GM21447 (cell line): ENCODE measurements at regions not wholly inside any gene's neighbourhood (a gene's known extent, or its start where the extent isn't known, plus 50 kb on each side); places are given as distances from the start of the nearest gene placed in this dataset.

ENCODE experiments used
- ATAC-seq: cut with Tn5 transposase; IDR thresholded peaks from one replicate; pipeline ENCODE4 v1.9.1; 2021; ENCODE audit not compliant: unreplicated experiment

DNA sequence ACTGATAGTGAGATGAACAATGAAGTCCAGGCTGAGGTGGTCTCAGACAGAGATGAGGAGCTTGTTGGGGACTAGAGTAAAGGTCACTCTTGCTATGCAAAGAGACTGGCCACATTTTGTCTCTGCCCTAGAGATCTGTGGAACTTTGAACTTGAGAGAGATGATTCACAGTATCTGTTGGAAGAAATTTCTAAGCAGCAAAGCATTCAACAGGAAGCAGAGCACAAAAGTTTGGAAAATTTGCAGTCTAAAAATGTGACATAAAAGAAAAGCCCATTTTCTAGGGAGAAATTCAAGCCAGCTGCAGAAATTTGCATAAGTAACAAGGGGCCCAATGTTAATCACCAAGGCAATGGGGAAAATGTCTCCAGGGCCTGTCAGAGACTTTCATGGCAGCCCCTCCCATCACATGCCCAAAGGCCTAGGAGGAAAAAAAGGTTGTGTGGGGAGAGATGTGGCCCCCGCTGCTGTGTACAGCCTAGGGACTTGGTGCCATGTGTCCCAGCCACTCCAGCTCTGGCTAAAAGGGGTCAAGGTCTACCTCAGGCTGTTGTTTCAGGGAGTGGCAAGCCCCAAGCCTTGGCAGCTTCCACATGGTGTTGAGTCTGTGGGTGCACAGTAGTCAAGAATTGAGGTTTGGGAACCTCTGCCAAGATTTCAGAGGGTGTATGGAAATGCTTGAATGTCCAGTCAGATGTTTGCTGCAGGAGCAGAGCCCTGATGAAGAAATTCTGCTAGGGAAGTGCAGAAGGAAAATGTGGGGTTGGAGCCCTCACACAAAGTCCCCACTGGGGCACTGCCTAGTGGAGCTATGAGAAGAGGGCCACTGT, 262.8 kb downstream of the DKK2 start:
- ATAC-seq = no peak

DNA sequence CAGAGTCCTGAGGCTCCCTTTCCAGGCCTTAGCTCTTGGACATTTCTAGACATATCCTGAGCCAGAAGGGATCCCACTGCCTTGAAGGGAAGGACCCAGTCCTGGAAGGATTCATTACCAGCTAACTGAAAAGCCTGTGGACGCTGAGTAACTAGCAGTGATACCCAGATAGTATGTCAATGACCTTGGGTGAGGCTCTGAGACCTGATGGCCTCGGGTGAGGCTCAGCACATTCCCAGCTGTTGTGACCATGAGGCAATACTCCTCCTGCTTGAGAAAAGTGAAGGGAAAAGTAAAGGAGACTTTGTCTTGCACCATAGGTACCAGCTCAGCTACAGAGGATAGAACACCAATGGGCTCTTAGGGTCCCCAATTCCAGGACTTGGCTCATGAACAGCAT, 268.1 kb downstream of the DKK2 start:
- ATAC-seq = no peak

DNA sequence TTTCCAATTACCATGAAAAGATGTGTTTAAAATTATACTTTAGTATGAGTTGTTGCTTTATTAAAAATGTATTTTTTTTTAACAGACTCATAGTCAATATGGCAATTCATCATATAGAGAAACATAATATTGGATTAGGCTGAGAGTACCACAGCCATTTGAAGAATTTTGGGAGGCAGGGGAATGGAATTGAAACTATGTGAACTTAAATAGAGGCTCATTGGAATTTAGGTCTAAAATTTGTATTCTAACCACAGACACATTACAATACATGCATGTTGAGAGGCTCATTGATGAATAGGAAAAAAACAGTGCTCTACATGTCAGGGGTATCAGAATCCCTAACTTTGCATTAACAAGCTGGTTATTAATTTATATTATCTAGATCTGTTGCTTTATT, 269.6 kb downstream of the DKK2 start:
- ATAC-seq = no peak

DNA sequence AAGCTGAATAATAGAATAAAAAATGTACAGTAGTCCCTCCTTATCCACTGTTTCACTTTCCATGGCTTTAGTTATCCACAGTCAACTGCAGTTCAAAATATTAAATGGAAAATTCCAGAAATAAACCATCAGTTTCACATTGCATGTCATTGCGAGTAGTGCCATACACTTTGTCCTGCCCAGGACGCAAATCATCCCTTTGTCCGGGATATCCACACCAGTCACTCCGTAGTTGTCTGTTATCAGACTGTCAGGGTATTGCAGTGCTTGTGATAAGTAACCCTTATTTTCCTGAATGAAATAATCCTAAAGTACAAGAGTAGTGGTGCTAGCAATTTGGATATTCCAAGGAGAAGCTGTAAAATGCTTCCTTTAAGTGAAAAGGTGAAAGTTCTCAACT, 271.3 kb downstream of the DKK2 start:
- no peak for ATAC-seq

DNA sequence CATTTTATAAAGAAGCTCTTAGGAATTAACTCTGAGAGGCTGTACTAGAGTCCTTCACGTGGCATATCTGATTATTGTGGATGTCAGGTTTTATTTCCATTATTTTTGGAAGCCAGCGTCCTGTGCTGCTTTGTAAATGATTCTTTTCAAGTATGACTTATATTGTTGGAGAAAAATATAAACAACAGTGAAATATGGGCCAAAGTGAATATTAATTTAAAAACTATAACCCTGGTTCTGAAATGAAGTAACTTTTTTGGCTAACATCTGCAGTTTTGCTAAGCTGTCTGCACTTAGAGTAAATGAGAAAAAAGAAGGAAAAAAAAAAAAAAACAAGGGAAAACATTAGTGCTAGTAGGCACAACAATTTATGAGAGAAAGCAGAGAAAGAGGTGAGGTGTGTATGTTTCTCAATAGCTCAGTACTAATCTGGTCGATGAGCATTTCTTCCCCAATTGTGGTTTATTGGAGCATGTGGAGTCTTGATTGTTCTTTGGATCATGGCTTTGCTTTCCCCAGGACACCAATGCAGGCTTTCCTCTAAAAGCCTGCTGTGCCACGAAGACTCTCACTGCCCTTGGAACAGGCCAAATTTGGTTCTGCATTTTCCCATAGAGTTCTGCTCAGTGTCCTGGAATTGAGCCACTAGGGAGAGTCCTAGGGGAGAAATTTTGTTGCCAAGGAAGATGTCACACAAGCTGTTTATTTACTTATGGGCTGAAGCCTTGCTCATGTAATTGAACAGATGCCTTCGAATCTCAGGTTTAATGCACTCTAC, 273.3 kb downstream of the DKK2 start:
- ATAC-seq = no peak

DNA sequence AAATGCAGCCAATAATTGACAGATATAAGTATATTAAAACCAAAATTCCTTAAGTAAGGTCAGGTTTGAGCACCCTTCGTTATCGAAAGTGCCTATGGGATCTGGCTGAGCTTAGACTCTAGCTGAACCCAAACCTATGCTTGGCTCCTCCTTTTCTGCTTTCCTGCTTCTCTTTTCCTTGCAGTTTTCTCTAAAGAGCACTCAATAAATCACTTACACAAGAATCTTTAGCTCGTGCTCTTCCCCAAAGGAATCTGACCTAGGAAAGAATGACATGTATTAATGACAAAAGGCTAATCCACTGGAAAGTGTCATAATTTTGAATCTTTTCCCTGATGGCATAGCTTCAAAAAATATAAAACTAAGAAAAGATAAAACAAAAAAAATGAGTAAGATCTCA, 282.7 kb downstream of the DKK2 start:
- ATAC-seq = no peak

DNA sequence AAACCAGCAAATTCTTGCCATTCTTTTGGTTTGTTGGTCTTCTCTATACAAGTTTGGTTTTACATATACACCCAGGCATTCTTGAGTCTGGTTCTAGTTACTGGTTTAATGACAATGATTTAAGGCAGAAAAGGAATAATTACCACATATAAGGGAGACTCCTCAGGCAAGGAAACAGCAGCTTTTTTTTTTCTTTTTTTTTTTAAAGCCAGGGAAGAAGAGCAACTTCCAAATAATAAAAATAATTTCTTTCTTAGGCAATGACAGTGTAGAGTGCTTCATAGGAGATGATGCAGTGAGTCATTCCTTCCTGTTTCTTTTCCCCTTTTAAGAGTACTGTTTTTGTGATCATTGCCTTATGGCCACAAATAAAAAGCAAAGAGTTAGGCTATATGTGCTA, 289.7 kb downstream of the DKK2 start:
- no peak for ATAC-seq

DNA sequence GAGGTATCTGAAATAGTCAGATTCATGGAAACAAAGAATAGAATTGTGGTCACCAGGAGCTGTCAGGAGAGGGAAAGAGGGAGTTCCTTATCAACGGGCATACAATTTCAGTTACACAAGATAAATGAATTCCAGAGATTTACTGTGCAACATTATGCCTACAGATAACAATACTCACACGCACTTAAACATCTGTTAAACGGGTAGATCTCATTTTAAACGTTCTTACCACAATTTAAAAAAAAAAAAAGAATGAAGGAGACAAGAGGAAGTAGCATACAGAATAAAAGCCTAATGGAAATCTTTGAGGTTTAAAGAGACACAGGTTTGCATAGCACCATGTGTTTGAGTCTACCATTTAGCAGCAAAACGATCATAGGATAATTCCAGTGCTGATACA, 298.0 kb downstream of the DKK2 start:
- no peak for ATAC-seq

DNA sequence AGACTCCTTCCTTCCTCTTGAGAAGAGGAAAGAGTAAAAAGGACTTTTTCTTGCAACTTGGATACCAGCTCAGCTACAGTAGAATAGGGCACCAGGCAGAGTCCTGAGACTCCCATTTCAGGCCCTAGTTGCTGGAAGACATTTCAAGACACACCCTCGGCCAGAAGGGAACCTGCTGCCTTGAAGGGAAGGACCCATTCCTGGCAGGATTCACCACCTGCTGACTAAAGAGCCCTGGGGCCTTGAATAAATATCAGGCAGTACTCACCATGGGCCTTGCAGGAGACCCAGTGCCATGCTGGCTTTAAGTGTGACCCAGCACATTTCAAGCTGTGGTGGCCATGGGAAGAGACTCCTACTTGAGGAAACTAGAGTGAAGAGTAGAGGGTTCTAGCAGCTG, 317.6 kb downstream of the DKK2 start:
- no peak for ATAC-seq

DNA sequence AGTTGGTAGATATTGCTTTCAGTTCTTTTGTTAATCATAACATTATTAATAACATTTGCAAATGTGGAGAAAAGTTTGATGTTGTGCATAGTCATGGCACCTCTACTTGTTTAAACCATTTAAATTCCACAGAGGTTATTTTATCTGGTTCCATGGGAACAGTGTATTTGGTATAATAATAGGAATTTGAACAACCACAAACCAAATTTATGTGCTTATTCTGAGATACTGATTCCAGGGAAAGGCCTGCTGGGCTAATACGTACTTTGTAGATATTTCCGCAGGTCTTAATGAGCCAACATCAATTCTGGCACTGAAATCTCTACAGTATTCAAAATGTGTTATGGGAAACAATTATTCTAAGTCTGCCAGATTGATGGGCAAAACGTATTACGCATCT, 319.0 kb downstream of the DKK2 start:
- ATAC-seq = no peak

DNA sequence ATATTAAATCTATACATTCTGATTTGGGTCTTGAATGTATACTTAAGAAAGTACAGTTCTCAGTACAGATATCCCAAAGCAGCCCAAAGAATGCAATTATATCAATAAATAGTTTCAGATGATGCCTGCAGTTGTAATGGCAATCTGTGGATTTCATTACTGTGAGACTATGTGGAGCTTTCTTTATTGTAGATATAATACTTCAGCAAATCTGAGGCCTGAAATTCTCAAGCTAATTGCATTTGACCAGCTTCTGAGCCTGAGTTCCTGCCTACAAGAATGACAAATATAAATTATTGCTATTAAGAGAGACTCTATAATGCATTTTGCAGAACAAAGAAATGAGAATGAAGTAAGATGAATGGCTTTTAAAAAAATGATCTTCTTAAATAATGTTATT, 320.3 kb downstream of the DKK2 start:
- ATAC-seq = no peak

DNA sequence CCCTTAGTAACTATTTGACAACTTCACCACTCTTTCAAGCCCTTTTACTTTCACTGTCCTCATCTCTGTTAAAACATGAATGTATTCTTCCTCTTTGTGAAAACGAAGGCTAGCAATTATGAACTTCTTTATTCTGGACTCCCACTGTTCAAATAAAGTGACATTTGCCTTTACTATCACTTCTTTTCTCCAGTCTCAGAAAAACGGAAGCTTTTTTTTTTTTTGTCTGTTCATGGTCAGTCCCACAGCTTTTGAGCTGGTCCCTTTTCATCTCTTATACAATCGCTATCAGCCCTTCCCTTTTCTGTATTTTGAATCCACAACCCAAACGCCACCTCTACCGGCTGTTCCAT, 327.7 kb downstream of the DKK2 start:
- ATAC-seq = no peak

DNA sequence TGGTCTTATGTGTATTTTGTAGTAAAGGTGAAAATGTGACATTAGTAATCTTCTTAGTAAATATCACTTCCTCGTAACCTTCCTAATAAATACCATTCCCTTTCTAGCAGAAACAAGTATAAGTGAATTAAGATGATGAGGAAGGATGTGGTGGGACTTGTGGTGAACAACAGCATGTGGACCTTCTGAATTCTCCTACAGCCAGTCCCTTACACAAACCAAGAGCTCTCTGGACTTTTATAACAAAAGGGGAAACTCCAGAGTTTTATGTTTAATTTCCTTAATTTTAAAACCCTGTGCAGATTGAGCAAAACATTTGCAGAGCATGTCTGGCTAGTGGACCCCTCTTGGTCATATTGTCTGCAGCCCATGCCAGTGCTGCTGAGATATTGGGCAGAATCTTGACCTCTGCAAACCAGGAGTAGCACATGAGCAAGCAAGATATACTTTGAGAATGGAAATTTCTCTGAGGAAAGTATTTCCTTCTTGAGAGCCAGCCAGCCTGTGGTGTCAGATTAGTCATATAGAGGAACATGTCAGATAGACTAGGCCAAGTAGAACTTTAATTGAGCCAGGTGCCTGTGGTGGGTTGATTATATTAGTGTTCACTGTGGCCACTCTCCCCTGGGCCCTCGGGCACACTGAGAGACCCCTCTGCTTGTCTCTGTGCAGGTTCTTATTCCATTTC, 328.2 kb downstream of the DKK2 start:
- ATAC-seq = no peak

DNA sequence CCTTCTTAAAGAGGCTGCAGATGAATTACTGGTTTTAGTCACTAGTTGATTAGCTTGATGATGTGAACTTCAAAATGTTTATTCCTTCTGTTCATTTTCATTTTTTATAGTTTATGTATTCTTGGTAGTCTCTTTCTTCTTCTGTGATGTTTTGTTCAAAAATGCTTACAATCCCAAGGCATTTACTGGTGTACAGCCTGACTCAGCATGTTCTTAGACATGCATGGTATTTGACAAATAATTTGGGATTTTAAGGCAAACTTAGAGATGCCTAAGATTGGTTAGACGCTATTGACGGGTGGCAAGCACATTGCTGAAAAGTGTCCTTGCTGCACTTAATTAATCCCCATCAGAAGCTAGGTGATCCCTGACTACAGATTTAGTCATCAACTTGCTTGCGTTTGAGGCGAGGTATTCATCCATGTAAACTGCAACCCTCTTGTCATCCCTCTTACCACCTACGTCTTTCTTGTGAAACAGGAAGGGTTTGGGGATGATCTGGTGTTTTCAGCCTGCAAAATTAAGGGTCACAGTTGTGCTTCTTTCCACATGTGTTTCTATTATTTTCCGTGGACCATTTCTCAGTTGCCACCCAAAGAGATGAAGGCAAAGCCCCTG, 331.8 kb downstream of the DKK2 start:
- ATAC-seq = no peak

DNA sequence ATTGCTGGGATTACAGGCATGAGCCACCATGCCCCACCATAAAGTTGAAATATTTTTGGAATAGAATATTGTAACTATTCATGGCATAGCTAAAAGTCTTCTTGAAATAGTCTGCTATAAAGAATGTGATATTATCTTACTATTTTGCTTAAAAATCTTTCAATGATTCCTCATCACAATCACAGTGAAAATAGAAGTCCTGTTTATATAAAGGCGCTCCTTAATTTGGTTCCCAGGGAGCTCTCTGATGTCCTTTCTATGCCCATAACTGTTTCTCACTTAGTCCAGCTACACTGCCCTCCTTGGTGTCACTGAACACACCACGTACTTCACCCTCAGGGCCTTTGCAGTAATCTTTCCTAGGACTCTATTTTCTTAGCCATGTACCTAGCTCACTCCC, 331.7 kb upstream of the GIMD1 start:
- ATAC-seq = no peak

DNA sequence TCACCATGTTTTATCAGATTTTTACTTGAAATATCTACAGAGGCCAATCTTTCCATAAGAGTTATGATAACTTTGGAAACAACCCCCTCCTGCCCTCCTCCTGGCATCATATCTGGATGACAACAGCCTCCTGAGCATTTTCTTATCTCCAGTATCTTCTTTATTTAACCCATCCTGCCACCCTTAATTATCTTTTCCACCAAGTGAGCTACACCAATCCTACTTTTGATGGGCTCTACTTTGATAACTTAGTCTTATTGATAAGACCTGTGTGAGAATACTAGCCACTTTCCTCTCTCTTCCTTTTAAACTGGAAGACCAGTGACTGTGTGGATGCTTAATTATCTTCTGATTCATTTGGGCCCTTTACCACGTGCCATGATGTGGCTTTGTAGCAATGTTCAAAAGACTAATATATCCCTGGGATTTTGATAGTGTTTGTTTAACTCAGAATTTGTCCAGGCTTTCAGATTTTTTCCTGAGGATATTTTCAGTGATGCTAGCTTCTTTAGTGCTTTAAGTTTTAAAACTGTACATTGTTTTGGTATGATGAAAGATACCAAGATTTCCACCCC, 330.1 kb upstream of the GIMD1 start:
- no peak for ATAC-seq

DNA sequence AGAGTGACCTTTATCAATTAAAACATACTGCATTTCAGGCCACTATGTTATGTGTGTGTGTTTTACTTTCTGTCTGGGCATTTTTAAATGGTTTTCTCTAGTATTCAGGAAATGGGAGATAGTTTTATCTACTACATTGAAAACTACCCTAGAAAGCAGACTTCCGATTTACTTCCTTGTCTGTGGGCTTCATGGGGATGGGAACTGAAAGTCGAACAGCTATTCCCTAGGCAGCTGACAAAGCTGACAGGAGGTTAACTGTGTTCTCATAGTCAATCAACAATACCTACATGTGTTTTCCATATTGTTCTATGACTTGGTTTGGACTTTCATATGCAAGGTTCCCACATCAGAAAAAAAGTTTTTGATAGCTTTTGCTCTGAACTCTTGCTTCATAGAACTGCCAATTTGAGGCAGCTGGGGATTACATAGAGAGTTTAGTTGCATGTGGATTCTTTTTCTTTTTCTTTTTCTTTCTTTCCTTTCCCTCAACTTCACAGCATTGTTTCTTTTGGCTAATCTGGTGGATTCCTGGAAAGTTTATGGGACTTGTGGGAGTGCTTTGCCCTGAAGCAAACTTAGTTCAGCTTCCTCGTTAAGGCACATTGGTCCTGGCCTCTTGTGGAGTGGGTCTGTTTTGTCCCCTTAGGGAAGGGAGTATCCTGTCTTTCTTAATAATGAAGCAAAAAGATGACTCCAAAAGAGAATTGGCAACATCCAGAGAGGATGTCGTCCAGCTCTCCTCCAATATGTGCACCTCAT, 327.1 kb upstream of the GIMD1 start:
- ATAC-seq = no peak

DNA sequence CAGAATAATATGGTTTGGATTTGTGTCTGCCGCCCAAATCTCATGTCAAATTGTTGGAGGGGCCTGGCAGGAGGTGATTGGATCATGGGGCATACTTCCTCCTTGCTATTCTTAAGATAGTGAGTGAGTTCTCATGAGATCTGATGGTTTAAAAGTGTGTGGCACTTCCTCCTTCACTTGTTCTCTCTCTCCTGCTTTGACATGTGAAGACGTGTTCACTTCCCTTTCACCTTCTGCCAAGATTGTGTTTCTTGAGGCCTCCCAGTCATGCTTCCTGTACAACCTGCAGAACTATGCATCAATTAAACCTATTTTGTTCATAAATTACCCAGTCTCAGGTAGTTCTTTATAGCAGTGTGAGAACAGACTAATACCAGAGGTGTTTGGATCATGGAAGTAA, 325.7 kb upstream of the GIMD1 start:
- ATAC-seq = no peak

DNA sequence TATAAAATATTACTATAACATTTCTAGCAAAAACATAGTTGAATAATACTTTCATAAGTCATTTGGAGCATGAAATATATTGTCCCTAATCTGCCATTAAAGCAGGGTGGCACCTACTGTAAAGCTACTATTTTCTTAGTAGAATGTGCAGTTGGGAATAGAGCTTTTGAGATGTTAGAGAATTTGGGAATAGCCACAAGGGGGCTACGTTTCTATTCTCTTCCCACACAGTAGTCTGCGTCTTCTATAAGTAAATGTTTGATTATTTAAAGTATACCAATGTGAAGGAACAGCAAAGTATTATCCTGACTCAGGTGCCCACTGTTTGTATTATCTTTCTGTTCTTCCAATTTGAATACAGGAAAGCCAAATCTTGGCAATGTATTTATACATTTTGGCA, 323.2 kb upstream of the GIMD1 start:
- ATAC-seq = no peak

DNA sequence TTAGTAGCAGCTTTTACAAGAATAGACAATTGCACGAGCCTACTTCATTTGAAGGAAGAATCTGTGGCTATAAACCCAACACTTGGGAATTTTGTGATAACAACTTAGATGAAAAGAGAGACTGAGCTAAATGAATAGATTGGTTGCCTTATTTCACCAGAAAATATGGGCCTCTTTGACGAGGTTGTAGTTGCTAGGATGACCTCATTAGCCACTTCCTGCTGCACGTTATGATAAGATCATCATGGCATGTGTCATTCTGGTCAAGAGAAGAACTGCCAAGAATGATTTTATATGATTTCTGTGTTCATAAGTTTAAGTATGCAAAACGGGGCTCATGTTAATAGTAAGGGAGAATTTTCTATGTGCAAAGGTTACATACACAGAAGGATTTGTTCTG, 321.9 kb upstream of the GIMD1 start:
- ATAC-seq = no peak

DNA sequence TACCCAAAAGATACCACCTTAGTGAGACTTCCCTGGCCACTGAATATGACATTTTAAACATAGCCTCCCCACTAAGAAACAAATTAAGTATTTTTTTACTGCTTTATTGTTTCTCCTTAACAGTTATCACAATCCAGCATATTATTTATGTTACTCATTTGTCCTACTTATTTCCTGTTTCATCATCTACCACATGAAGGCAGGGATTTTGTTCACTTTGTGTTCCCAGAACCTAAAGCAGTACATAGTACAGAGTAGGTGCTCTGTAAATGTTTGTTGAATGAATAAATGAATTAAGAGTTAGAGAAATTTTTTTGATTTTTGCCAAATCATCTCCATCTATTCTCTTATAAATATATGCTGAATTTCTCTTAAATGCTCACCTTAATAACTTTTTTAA, 318.4 kb upstream of the GIMD1 start:
- ATAC-seq = no peak
